A549 (cell line): ENCODE measurements at regions not wholly inside any gene's neighbourhood (a gene's known extent, or its start where the extent isn't known, plus 50 kb on each side); places are given as distances from the start of the nearest gene placed in this dataset.
"Not testable (repeated sequence)": the region's sequence is repeated elsewhere in the genome, so short reads cannot be mapped to it uniquely, and the experiment has no call there.

Experiments
- ATAC-seq, 2 experiments: fragments of 200-7000 bp in 1 of 2; fragments of >200 bp in 1 of 2; cut with Nextera tagmentation in 1 of 2; cut with Tn5 transposase in 1 of 2; 3 replicates each; pipeline versions ENCODE4 v1.8.0 to v1.9.1; 2018 to 2020; ENCODE audit warnings: mild to moderate bottlenecking in 1 of 2, moderate library complexity in 1 of 2
- CTCF ChIA-PET: fragments of 300-600 bp; sonication (Branson Sonifier 250); formaldehyde crosslinking; extraction: SDS; loops from one replicate; lab custom pipeline; 2021; ENCODE audit warnings: antibody characterized with exemption, inconsistent platforms; lab: Yijun Ruan, JAX
- POLR2A ChIA-PET: fragments of 350-600 bp; formaldehyde crosslinking; extraction: SDS; loops from one replicate; lab custom pipeline; 2021; ENCODE audit warnings: antibody characterized with exemption, inconsistent platforms; lab: Yijun Ruan, JAX
- DNase-seq, 2 experiments: peaks; one replicate each; pipeline versions ENCODE4 v3.0.0 to v3.0.0-alpha.2; 2011 to 2016; ENCODE audit warnings: low read depth in 1 of 2, low spot score in 1 of 2
- FAIRE-seq: peaks from 2 replicates; lab custom pipeline; 2011; peaks lifted over from hg19 to GRCh38; lab: Jason Lieb, UNC
- H3K27ac ChIP-seq, 2 experiments: fragments of >200 bp; sonication (Bioruptor Twin); formaldehyde crosslinking; 3 replicates each; pipeline ENCODE4 v1.5.1; 2016 to 2017
- H3K4me1 ChIP-seq: fragments of >200 bp; sonication (Bioruptor Twin); formaldehyde crosslinking; 3 replicates; pipeline ENCODE4 v1.6.1; 2016
- H3K4me2 ChIP-seq: fragments of >200 bp; sonication (Bioruptor Twin); formaldehyde crosslinking; 3 replicates; pipeline ENCODE4 v1.6.1; 2016
- H3K4me3 ChIP-seq: fragments of >200 bp; sonication (Bioruptor Twin); formaldehyde crosslinking; 3 replicates; pipeline ENCODE4 v1.5.1; 2016
- H3K9me3 ChIP-seq: fragments of >200 bp; sonication (Bioruptor Twin); formaldehyde crosslinking; 3 replicates; pipeline ENCODE4 v1.6.1; 2016
- CHD4 ChIP-seq: fragments of 200-600 bp; sonication (generic); IDR thresholded peaks from 2 replicates; pipeline ENCODE4 v1.6.1; 2016; ENCODE audit warnings: antibody characterized with exemption, mild to moderate bottlenecking, borderline replicate concordance
- EHF ChIP-seq: fragments of 250-450 bp; sonication (Bioruptor Pico); IDR thresholded peaks from 2 replicates; pipeline ENCODE4 v1.5.0; 2020; ENCODE audit warnings: mild to moderate bottlenecking
- ESRRA ChIP-seq: fragments of 150-350 bp; IDR thresholded peaks from 2 replicates; pipeline ENCODE4 v1.6.1; 2014; ENCODE audit warnings: mild to moderate bottlenecking, low read length, borderline replicate concordance
- FOXS1 ChIP-seq: fragments of 250-450 bp; sonication (Bioruptor Pico); IDR thresholded peaks from 2 replicates; pipeline ENCODE4 v1.5.0; 2020; ENCODE audit warnings: mild to moderate bottlenecking, moderate library complexity
- HOXB5 ChIP-seq: fragments of 250-450 bp; sonication (Bioruptor Pico); IDR thresholded peaks from 2 replicates; pipeline ENCODE4 v1.5.0; 2020; ENCODE audit warnings: mild to moderate bottlenecking, moderate library complexity
- JUN ChIP-seq, 2 experiments: fragments of >200 bp; sonication (Bioruptor Twin); formaldehyde crosslinking; IDR thresholded peaks; 2 replicates in 1 of 2; 3 replicates in 1 of 2; pipeline ENCODE4 v1.6.1; 2016 to 2017
- JUNB ChIP-seq: fragments of >200 bp; sonication (Bioruptor Twin); formaldehyde crosslinking; IDR thresholded peaks from 2 replicates; pipeline ENCODE4 v1.6.1; 2016
- MAZ ChIP-seq: fragments of 150-350 bp; IDR thresholded peaks from 2 replicates; pipeline ENCODE4 v1.6.1; 2014; ENCODE audit warnings: antibody characterized with exemption, low read depth, low read length, borderline replicate concordance
- MYC ChIP-seq: IDR thresholded peaks from 2 replicates; pipeline ENCODE4 v1.6.1; 2012; ENCODE audit warnings: mild to moderate bottlenecking, inconsistent platforms, low read length, improper control_type of control experiment, borderline replicate concordance
- NPAS2 ChIP-seq: fragments of 250-450 bp; sonication (Bioruptor Pico); IDR thresholded peaks from 2 replicates; pipeline ENCODE4 v1.8.0; 2022; ENCODE audit warnings: mild to moderate bottlenecking, moderate library complexity, borderline replicate concordance
- PHF8 ChIP-seq: fragments of 200-600 bp; sonication (generic); IDR thresholded peaks from 2 replicates; pipeline ENCODE4 v1.6.1; 2016; ENCODE audit warnings: low read depth, mild to moderate bottlenecking, antibody characterized with exemption, moderate library complexity, borderline replicate concordance
- POLR2A ChIP-seq: IDR thresholded peaks from 2 replicates; pipeline ENCODE4 v1.6.1; 2012; ENCODE audit warnings: mild to moderate bottlenecking, low read length
- POLR2AphosphoS2 ChIP-seq: conservative IDR thresholded peaks from 2 replicates; pipeline ENCODE4 v1.6.1; 2012; ENCODE audit warnings: low read length, improper control_type of control experiment, inconsistent platforms
- RAD21 ChIP-seq, 2 experiments: fragments of >200 bp in 1 of 2; sonication (Bioruptor Twin) in 1 of 2; formaldehyde crosslinking in 1 of 2; IDR thresholded peaks in 1 of 2; conservative IDR thresholded peaks in 1 of 2; 2 replicates in 1 of 2; 3 replicates in 1 of 2; pipeline ENCODE4 v1.6.1; 2012 to 2018; ENCODE audit warnings: inconsistent platforms in 1 of 2
- RARB ChIP-seq: fragments of 250-450 bp; sonication (Bioruptor Pico); IDR thresholded peaks from 2 replicates; pipeline ENCODE4 v1.8.0; 2021; ENCODE audit warnings: mild to moderate bottlenecking, moderate library complexity
- RFX5 ChIP-seq: fragments of 450-650 bp; IDR thresholded peaks from 2 replicates; pipeline ENCODE4 v1.7.1; 2014; ENCODE audit warnings: antibody characterized with exemption, mild to moderate bottlenecking, moderate library complexity
- TP53 ChIP-seq: fragments of 250-450 bp; sonication (Bioruptor Pico); IDR thresholded peaks from 2 replicates; pipeline ENCODE4 v1.5.0; 2021; ENCODE audit warnings: mild to moderate bottlenecking, moderate library complexity
- WGBS: methylation state at CpG from one replicate; pipeline ENCODE4 v1.1.6; 2017; ENCODE audit errors: missing lambda C conversion rate; 5-methylcytosine and 5-hydroxymethylcytosine counted together
- TF ChIP-seq, protein P1 (sequence below): fragments of 250-450 bp; sonication (Bioruptor Pico); IDR thresholded peaks from 2 replicates; pipeline ENCODE4 v1.5.0; 2020; ENCODE audit warnings: low read depth, mild to moderate bottlenecking, moderate library complexity
- TF ChIP-seq, protein P2 (sequence below): fragments of 250-450 bp; sonication (Bioruptor Pico); IDR thresholded peaks from 2 replicates; pipeline ENCODE4 v1.5.0; 2021; ENCODE audit warnings: mild to moderate bottlenecking, moderate library complexity, borderline replicate concordance
- TF ChIP-seq, protein P3 (sequence below): fragments of >200 bp; sonication (Bioruptor Twin); formaldehyde crosslinking; IDR thresholded peaks from 3 replicates; pipeline ENCODE4 v1.6.1; 2016
- TF ChIP-seq, protein P4 (sequence below): fragments of >200 bp; sonication (Bioruptor Twin); formaldehyde crosslinking; IDR thresholded peaks from 2 replicates; pipeline ENCODE4 v1.6.1; 2016
- TF ChIP-seq, protein P5 (sequence below): IDR thresholded peaks from 2 replicates; pipeline ENCODE4 v1.6.1; 2012

DNA sequence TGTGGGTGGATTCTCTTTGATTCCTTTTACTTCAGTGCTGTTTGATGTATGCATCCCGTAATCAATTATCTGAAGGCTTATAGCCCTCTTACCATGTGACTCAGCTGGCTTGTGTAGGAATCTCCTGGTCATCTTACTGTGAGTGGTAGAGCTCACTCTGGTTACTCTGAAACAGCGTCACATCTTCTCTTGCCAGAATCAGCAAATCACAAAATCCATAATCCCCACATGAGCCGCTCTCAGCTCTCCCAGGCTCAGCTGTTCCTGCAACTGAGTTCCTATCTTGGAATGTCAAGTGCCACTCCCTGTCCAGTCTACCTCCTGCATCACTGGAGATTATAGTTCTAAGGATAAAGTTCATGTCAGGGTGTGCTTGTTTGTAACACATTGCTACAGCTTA is 278.0 kb downstream of the FBXO8 start:
- CTCF ChIA-PET = interaction anchor here (1.0 kb wide), 1 partner anchor 13 kb away, joined by 3 read pairs; no protein-coding TSS in a partner anchor
- Histone ChIP-seq H3K9me3 (no peaks in the 10 kb centered on the region), H3K27ac (no peak overlapping the region)
- FAIRE-seq = no peak
- POLR2A ChIA-PET = no interaction called here
- TF ChIP-seq, protein P1, sequence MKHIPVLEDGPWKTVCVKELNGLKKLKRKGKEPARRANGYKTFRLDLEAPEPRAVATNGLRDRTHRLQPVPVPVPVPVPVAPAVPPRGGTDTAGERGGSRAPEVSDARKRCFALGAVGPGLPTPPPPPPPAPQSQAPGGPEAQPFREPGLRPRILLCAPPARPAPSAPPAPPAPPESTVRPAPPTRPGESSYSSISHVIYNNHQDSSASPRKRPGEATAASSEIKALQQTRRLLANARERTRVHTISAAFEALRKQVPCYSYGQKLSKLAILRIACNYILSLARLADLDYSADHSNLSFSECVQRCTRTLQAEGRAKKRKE (CRISPR knock-in tag) = no peak
- TF ChIP-seq TP53 (no peak), RFX5 (no peak), MAZ (no peak), CHD4 (no peak), EHF (no peak), HOXB5 (no peak), POLR2A (no peak), RAD21 (conservative IDR thresholded peaks at IDR 0.05 in 1 of 2, IDR thresholded peaks at IDR 0.05 in 1 of 2) (no peak), PHF8 (no peak), MYC (no peak)
- TF ChIP-seq, protein P2, sequence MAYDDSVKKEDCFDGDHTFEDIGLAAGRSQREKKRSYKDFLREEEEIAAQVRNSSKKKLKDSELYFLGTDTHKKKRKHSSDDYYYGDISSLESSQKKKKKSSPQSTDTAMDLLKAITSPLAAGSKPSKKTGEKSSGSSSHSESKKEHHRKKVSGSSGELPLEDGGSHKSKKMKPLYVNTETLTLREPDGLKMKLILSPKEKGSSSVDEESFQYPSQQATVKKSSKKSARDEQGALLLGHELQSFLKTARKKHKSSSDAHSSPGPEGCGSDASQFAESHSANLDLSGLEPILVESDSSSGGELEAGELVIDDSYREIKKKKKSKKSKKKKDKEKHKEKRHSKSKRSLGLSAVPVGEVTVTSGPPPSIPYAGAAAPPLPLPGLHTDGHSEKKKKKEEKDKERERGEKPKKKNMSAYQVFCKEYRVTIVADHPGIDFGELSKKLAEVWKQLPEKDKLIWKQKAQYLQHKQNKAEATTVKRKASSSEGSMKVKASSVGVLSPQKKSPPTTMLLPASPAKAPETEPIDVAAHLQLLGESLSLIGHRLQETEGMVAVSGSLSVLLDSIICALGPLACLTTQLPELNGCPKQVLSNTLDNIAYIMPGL (CRISPR knock-in tag) = no peak
- TF ChIP-seq, protein P3, sequence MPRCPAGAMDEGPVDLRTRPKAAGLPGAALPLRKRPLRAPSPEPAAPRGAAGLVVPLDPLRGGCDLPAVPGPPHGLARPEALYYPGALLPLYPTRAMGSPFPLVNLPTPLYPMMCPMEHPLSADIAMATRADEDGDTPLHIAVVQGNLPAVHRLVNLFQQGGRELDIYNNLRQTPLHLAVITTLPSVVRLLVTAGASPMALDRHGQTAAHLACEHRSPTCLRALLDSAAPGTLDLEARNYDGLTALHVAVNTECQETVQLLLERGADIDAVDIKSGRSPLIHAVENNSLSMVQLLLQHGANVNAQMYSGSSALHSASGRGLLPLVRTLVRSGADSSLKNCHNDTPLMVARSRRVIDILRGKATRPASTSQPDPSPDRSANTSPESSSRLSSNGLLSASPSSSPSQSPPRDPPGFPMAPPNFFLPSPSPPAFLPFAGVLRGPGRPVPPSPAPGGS = no peak
- TF ChIP-seq, all 56 proteins: peak for 0
- peak; percentile 50 to 72; a peak in 4 of 6 replicates for ATAC-seq
- peak overlapping the region; percentile 28; the same call in 1 of the 3 replicates for H3K4me2 ChIP-seq
- H3K4me3 ChIP-seq = no peak overlapping the region
- peak in 1 of 2 experiments; percentile 47 for DNase-seq
- no peaks in the 10 kb centered on the region for H3K4me1 ChIP-seq
- WGBS = 73% methylated on average over 3 of the region's 3 CpGs

DNA sequence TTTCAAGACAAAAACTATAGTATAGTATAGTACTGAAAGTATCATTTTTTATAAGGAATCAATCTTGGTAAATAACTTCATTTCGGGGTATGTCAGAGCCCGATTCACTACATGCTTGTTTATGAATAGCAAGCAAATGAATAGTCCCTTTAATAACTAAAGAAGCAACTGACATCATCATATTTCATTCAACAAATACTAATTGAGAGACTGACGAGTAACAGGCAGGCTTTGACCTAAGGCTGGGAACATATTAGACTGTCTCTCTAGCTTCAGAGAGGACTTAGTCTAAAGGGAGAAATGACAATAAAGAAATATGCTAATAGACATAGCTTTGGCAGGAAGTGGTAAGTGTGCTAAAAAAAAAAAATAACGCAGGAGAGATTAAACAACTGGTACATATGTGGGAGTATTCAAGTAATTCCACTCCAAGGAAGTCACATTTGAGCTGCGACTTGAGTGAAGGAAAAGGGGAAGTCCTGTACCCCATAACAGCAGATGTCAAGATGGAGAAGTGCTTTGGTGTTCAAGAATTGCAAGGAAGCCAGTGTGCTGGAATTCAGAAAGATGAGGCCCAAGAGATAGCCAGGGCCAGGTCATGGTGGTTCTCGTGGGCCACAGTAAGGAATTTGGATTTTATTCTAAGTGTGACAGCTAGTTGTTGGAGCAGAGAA is 284.9 kb downstream of the FBXO8 start:
- TF ChIP-seq RARB (CRISPR knock-in tag) (no peak), RFX5 (no peak), POLR2AphosphoS2 (no peak), JUNB (no peak), FOXS1 (CRISPR knock-in tag) (no peak), JUN (IDR thresholded peaks at IDR 0.05) (no peak), NPAS2 (CRISPR knock-in tag) (no peak), ESRRA (no peak)
- TF ChIP-seq, protein P4, sequence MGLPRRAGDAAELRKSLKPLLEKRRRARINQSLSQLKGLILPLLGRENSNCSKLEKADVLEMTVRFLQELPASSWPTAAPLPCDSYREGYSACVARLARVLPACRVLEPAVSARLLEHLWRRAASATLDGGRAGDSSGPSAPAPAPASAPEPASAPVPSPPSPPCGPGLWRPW = no peak
- TF ChIP-seq, protein P5, sequence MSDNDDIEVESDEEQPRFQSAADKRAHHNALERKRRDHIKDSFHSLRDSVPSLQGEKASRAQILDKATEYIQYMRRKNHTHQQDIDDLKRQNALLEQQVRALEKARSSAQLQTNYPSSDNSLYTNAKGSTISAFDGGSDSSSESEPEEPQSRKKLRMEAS = no peak
- DNase-seq = no peak
- no peak overlapping the region for H3K27ac ChIP-seq
- H3K9me3 ChIP-seq = no peaks in the 10 kb centered on the region
- ChIA-PET POLR2A (no interaction called here), CTCF (no interaction called here)
- H3K4me3 ChIP-seq = no peak overlapping the region
- no peak for FAIRE-seq
- ATAC-seq = no peak
- WGBS = 35% methylated on average over 6 of the region's 6 CpGs
- no peaks in the 10 kb centered on the region for H3K4me1 ChIP-seq
- no peak overlapping the region for H3K4me2 ChIP-seq

DNA sequence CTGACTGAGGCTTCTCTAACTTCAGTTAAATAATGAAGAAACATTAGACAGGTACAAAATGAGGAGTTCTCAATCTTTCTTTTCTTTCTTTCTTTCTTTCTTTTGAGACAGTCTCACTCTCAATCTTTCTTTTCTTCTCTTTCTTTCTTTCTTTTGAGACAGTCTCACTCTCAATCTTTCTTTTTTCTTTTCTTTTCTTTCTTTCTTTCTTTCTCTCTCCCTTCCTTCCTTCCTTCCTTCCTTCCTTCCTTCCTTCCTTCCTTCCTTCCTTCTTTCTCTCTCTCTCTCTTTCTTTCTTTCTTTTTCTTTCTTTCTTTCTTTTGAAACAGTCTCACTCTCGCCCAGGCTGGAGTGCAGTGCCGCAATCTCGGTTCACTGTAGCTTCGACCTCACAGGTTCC is 287.7 kb downstream of the FBXO8 start:
- CTCF ChIA-PET = interaction anchor here (0.6 kb wide), 1 partner anchor 109 kb away, joined by 4 read pairs; no protein-coding TSS in a partner anchor
- FAIRE-seq, H3K27ac ChIP-seq, DNase-seq, H3K4me3 ChIP-seq, H3K4me1 ChIP-seq, H3K4me2 ChIP-seq, POLR2A ChIA-PET, H3K9me3 ChIP-seq, ATAC-seq: not testable (repeated sequence)
- 79% methylated on average over 4 of the region's 4 CpGs for WGBS
